ENCODE measurements at regions not wholly inside any gene's neighbourhood (a gene's known extent, or its start where the extent isn't known, plus 50 kb on each side); places are given as distances from the start of the nearest gene placed in this dataset.

DNA sequence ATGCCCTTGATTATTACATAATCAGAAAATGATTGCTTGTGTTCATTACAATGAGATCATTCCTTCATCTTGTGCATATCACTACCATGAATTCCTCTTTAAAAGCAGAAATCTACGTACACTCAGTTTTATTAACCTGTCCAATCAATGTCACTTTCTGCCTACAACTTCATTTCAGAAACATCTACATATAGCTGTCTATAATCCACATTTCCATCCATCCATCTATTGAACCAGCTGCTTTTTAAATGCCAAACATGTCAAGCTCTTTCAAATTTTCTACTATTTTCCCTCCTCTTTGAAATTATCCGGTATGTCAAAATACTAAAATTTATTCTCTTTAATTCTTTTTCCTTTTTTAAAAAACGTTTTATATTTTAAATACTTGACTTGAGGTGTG lies 462.0 kb downstream of the GABRG1 start:
- H3K27me3 ChIP-seq (ENCODE audit: control insufficient read depth in 1 of 2, insufficient read depth in 2 of 2, low read length in 2 of 2) = no peaks in the 10 kb centered on the region
- H3K9ac ChIP-seq (ENCODE audit: low read depth in 1 of 2, low read length in 2 of 2) = no peak overlapping the region
- no peaks in the 10 kb centered on the region for H3K36me3 ChIP-seq (ENCODE audit: control insufficient read depth in 1 of 2, insufficient read depth in 2 of 2, low read length in 2 of 2)
- no peak overlapping the region for H3K27ac ChIP-seq (ENCODE audit: low read depth, low read length)
- H3K9me3 ChIP-seq (ENCODE audit: control insufficient read depth in 1 of 2, low read length in 2 of 2) = no peaks in the 10 kb centered on the region
- H3K4me3 ChIP-seq (ENCODE audit: low read depth in 1 of 2, low read length in 2 of 2) = no peak overlapping the region
- H3K4me1 ChIP-seq (ENCODE audit: control insufficient read depth in 1 of 2, insufficient read depth in 2 of 2, low read length in 2 of 2) = no peaks in the 10 kb centered on the region

DNA sequence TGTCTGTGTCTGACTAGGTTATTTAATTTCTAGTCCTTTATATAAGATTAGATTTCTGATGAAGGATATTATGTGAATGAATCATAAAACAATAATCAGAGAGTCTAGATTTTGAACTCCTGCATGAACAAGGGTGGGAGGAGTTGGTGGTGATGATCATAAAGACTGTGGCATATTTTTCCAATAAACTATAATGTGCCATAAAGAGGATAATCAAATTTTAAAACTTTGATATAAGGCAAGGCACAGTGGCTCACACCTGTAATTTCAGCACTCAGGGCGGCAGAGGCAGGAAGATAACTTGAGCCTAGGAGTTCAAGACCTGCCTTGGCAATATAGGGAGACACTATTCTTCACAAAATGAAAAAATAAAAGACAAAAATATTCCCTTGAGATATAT lies 473.3 kb downstream of the GABRG1 start:
- Histone ChIP-seq H3K4me1 (ENCODE audit: control insufficient read depth in 1 of 2, insufficient read depth in 2 of 2, low read length in 2 of 2) (peaks cover 13 to 26% of the 10 kb centered on the region in 2 donors), H3K36me3 (ENCODE audit: control insufficient read depth in 1 of 2, insufficient read depth in 2 of 2, low read length in 2 of 2) (no peaks in the 10 kb centered on the region), H3K27me3 (ENCODE audit: control insufficient read depth in 1 of 2, insufficient read depth in 2 of 2, low read length in 2 of 2) (no peaks in the 10 kb centered on the region), H3K4me3 (ENCODE audit: low read depth in 1 of 2, low read length in 2 of 2) (no peak overlapping the region), H3K9me3 (ENCODE audit: control insufficient read depth in 1 of 2, low read length in 2 of 2) (no peaks in the 10 kb centered on the region), H3K9ac (ENCODE audit: low read depth in 1 of 2, low read length in 2 of 2) (no peak overlapping the region), H3K27ac (ENCODE audit: low read depth, low read length) (no peak overlapping the region)

- Histone ChIP-seq H3K27me3 (ENCODE audit: control insufficient read depth in 1 of 2, insufficient read depth in 2 of 2, low read length in 2 of 2) (no peaks in the 10 kb centered on the region), H3K27ac (ENCODE audit: low read depth, low read length) (no peak overlapping the region), H3K4me3 (ENCODE audit: low read depth in 1 of 2, low read length in 2 of 2) (no peak overlapping the region), H3K9ac (ENCODE audit: low read depth in 1 of 2, low read length in 2 of 2) (no peak overlapping the region), H3K9me3 (ENCODE audit: control insufficient read depth in 1 of 2, low read length in 2 of 2) (no peaks in the 10 kb centered on the region), H3K36me3 (ENCODE audit: control insufficient read depth in 1 of 2, insufficient read depth in 2 of 2, low read length in 2 of 2) (no peaks in the 10 kb centered on the region), H3K4me1 (ENCODE audit: control insufficient read depth in 1 of 2, insufficient read depth in 2 of 2, low read length in 2 of 2) (peaks cover 13 to 26% of the 10 kb centered on the region in 2 donors)
Observed at GRCh38 chr4:45648846-45649245, 475.0 kb downstream of the GABRG1 start.

DNA sequence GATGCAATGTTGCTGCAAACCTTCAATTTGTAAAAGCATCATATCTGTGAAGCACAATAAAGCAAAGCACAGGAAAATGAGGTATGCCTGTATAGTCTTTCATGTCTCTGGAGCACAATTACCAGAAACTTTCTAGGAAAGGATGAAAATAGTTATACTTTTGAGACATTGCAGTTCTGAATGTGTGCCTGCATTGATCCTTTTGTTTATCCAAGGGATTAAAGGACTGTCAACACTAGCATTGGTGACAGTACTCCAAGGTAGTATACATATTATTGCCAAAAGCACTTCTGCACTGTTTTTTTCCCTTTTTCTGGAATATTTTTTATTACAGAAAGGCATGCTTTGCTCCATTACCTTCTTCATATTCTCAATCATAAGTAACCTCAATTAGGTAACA lies 476.0 kb downstream of the GABRG1 start:
- Histone ChIP-seq H3K9ac (ENCODE audit: low read depth in 1 of 2, low read length in 2 of 2) (no peak overlapping the region), H3K36me3 (ENCODE audit: control insufficient read depth in 1 of 2, insufficient read depth in 2 of 2, low read length in 2 of 2) (no peaks in the 10 kb centered on the region), H3K27me3 (ENCODE audit: control insufficient read depth in 1 of 2, insufficient read depth in 2 of 2, low read length in 2 of 2) (no peaks in the 10 kb centered on the region), H3K4me1 (ENCODE audit: control insufficient read depth in 1 of 2, insufficient read depth in 2 of 2, low read length in 2 of 2) (peaks cover 13 to 26% of the 10 kb centered on the region in 2 donors), H3K27ac (ENCODE audit: low read depth, low read length) (no peak overlapping the region), H3K4me3 (ENCODE audit: low read depth in 1 of 2, low read length in 2 of 2) (peak overlapping the region in 1 of 2 donors; percentile 36), H3K9me3 (ENCODE audit: control insufficient read depth in 1 of 2, low read length in 2 of 2) (no peaks in the 10 kb centered on the region)

GRCh38 chr4:45646885-45647590 lies 476.8 kb downstream of the GABRG1 start:
- Histone ChIP-seq H3K36me3 (ENCODE audit: control insufficient read depth in 1 of 2, insufficient read depth in 2 of 2, low read length in 2 of 2) (no peaks in the 10 kb centered on the region), H3K9ac (ENCODE audit: low read depth in 1 of 2, low read length in 2 of 2) (peak overlapping the region in 1 of 2 donors; percentile 25), H3K27me3 (ENCODE audit: control insufficient read depth in 1 of 2, insufficient read depth in 2 of 2, low read length in 2 of 2) (no peaks in the 10 kb centered on the region), H3K27ac (ENCODE audit: low read depth, low read length) (no peak overlapping the region), H3K9me3 (ENCODE audit: control insufficient read depth in 1 of 2, low read length in 2 of 2) (no peaks in the 10 kb centered on the region), H3K4me1 (ENCODE audit: control insufficient read depth in 1 of 2, insufficient read depth in 2 of 2, low read length in 2 of 2) (peaks cover 13 to 26% of the 10 kb centered on the region in 2 donors), H3K4me3 (ENCODE audit: low read depth in 1 of 2, low read length in 2 of 2) (peak overlapping the region; percentile 35 to 53)

DNA sequence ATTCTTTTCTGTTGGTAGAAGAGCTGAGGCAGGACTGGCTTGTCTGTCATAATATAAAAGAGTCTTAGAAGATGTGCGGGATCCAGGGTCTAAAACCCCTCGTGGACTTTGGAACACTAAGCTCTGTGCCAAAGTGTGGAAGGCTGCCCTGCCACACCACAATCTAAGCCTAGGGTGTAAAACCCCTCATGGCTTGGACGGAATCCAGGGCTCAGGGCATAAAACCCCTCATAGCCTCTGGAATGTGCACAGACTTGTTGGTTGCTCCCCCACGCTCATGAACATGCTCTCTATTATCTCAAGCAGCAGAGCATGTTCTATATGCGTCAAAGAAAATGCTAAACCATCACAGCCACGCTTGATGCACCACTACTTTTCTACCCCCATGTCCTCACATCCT lies 483.6 kb downstream of the GABRG1 start:
- no peak overlapping the region for H3K27ac ChIP-seq (ENCODE audit: low read depth, low read length)
- no peak overlapping the region for H3K4me3 ChIP-seq (ENCODE audit: low read depth in 1 of 2, low read length in 2 of 2)
- H3K4me1 ChIP-seq (ENCODE audit: control insufficient read depth in 1 of 2, insufficient read depth in 2 of 2, low read length in 2 of 2) = peaks cover 4 to 10% of the 10 kb centered on the region in 2 donors
- H3K36me3 ChIP-seq (ENCODE audit: control insufficient read depth in 1 of 2, insufficient read depth in 2 of 2, low read length in 2 of 2) = no peaks in the 10 kb centered on the region
- no peaks in the 10 kb centered on the region for H3K27me3 ChIP-seq (ENCODE audit: control insufficient read depth in 1 of 2, insufficient read depth in 2 of 2, low read length in 2 of 2)
- no peak overlapping the region for H3K9ac ChIP-seq (ENCODE audit: low read depth in 1 of 2, low read length in 2 of 2)
- H3K9me3 ChIP-seq (ENCODE audit: control insufficient read depth in 1 of 2, low read length in 2 of 2) = no peaks in the 10 kb centered on the region

- H3K9me3 ChIP-seq (ENCODE audit: control insufficient read depth in 1 of 2, low read length in 2 of 2) = no peaks in the 10 kb centered on the region
- no peaks in the 10 kb centered on the region for H3K27me3 ChIP-seq (ENCODE audit: control insufficient read depth in 1 of 2, insufficient read depth in 2 of 2, low read length in 2 of 2)
- H3K36me3 ChIP-seq (ENCODE audit: control insufficient read depth in 1 of 2, insufficient read depth in 2 of 2, low read length in 2 of 2) = no peaks in the 10 kb centered on the region
- H3K4me1 ChIP-seq (ENCODE audit: control insufficient read depth in 1 of 2, insufficient read depth in 2 of 2, low read length in 2 of 2) = peaks cover 4 to 10% of the 10 kb centered on the region in 2 donors
- H3K4me3 ChIP-seq (ENCODE audit: low read depth in 1 of 2, low read length in 2 of 2) = no peak overlapping the region
- no peak overlapping the region for H3K27ac ChIP-seq (ENCODE audit: low read depth, low read length)
- no peak overlapping the region for H3K9ac ChIP-seq (ENCODE audit: low read depth in 1 of 2, low read length in 2 of 2)
Observed at GRCh38 chr4:45638641-45639040, 485.2 kb downstream of the GABRG1 start.

GRCh38 chr4:45636175-45636574 lies 487.7 kb downstream of the GABRG1 start:
- no peak overlapping the region for H3K4me3 ChIP-seq (ENCODE audit: low read depth in 1 of 2, low read length in 2 of 2)
- no peaks in the 10 kb centered on the region for H3K27me3 ChIP-seq (ENCODE audit: control insufficient read depth in 1 of 2, insufficient read depth in 2 of 2, low read length in 2 of 2)
- H3K4me1 ChIP-seq (ENCODE audit: control insufficient read depth in 1 of 2, insufficient read depth in 2 of 2, low read length in 2 of 2) = peaks cover 4 to 10% of the 10 kb centered on the region in 2 donors
- H3K27ac ChIP-seq (ENCODE audit: low read depth, low read length) = no peak overlapping the region
- H3K9me3 ChIP-seq (ENCODE audit: control insufficient read depth in 1 of 2, low read length in 2 of 2) = no peaks in the 10 kb centered on the region
- no peak overlapping the region for H3K9ac ChIP-seq (ENCODE audit: low read depth in 1 of 2, low read length in 2 of 2)
- no peaks in the 10 kb centered on the region for H3K36me3 ChIP-seq (ENCODE audit: control insufficient read depth in 1 of 2, insufficient read depth in 2 of 2, low read length in 2 of 2)

DNA sequence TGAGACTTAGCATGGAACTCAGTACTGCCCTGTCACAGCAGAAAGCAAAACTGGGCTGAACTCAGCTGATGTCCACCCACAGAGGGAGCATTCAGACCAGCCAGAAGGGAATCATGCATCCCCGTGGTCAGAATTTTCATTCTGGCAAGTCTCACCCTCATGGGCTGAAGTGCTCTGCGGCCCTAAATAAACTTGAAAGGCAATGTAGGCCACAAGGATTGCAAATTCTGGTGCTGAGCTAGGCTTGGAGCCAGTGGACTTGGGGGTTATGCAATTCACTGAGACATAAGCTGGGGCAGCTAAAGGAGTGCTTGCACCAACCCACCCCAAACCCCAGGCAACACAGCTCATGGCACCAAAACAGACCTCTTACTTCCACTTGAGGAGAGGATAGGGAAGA lies 494.1 kb downstream of the GABRG1 start:
- H3K4me1 ChIP-seq (ENCODE audit: control insufficient read depth in 1 of 2, insufficient read depth in 2 of 2, low read length in 2 of 2) = no peaks in the 10 kb centered on the region
- no peaks in the 10 kb centered on the region for H3K36me3 ChIP-seq (ENCODE audit: control insufficient read depth in 1 of 2, insufficient read depth in 2 of 2, low read length in 2 of 2)
- H3K27me3 ChIP-seq (ENCODE audit: control insufficient read depth in 1 of 2, insufficient read depth in 2 of 2, low read length in 2 of 2) = no peaks in the 10 kb centered on the region
- no peak overlapping the region for H3K4me3 ChIP-seq (ENCODE audit: low read depth in 1 of 2, low read length in 2 of 2)
- no peaks in the 10 kb centered on the region for H3K9me3 ChIP-seq (ENCODE audit: control insufficient read depth in 1 of 2, low read length in 2 of 2)
- H3K9ac ChIP-seq (ENCODE audit: low read depth in 1 of 2, low read length in 2 of 2) = no peak overlapping the region
- no peak overlapping the region for H3K27ac ChIP-seq (ENCODE audit: low read depth, low read length)

- Histone ChIP-seq H3K9ac (ENCODE audit: low read depth in 1 of 2, low read length in 2 of 2) (no peak overlapping the region), H3K4me3 (ENCODE audit: low read depth in 1 of 2, low read length in 2 of 2) (no peak overlapping the region), H3K4me1 (ENCODE audit: control insufficient read depth in 1 of 2, insufficient read depth in 2 of 2, low read length in 2 of 2) (no peaks in the 10 kb centered on the region), H3K27ac (ENCODE audit: low read depth, low read length) (no peak overlapping the region), H3K9me3 (ENCODE audit: control insufficient read depth in 1 of 2, low read length in 2 of 2) (no peaks in the 10 kb centered on the region), H3K27me3 (ENCODE audit: control insufficient read depth in 1 of 2, insufficient read depth in 2 of 2, low read length in 2 of 2) (no peaks in the 10 kb centered on the region), H3K36me3 (ENCODE audit: control insufficient read depth in 1 of 2, insufficient read depth in 2 of 2, low read length in 2 of 2) (no peaks in the 10 kb centered on the region)
Observed at GRCh38 chr4:45621971-45622370, 501.9 kb downstream of the GABRG1 start.
